HL-60 (cell line): ENCODE measurements at regions not wholly inside any gene's neighbourhood (a gene's known extent, or its start where the extent isn't known, plus 50 kb on each side); places are given as distances from the start of the nearest gene placed in this dataset.

Experiments used
- DNase-seq, 2 experiments: peaks; one replicate each; pipeline ENCODE4 v3.0.0-alpha.2; 2010 to 2020; ENCODE audit warnings: low read depth in 1 of 2, low spot score in 1 of 2
- H3K27ac ChIP-seq: fragments of 250-450 bp; sonication (Bioruptor Pico); replicated peaks from 2 replicates; pipeline ENCODE4 v1.5.1; 2020; ENCODE audit warnings: mild to moderate bottlenecking, moderate library complexity
- H3K27me3 ChIP-seq: fragments of 250-450 bp; sonication (Bioruptor Pico); 2 replicates; pipeline ENCODE4 v1.5.1; 2021; ENCODE audit warnings: mild to moderate bottlenecking, moderate library complexity; ENCODE audit not compliant: insufficient read depth, poor library complexity, severe bottlenecking
- H3K4me3 ChIP-seq: replicated peaks from 2 replicates; pipeline ENCODE4 v1.5.1; 2011; ENCODE audit warnings: mild to moderate bottlenecking, control low read depth, low read length; ENCODE audit not compliant: insufficient read depth
- CTCF ChIP-seq: IDR thresholded peaks from one replicate; pipeline ENCODE4 v1.5.1; 2011; ENCODE audit warnings: low read length, control low read depth, inconsistent platforms; ENCODE audit not compliant: insufficient read depth
- GABPA ChIP-seq: IDR thresholded peaks from 2 replicates; pipeline ENCODE4 v1.6.1; 2012; ENCODE audit warnings: low read depth
- POLR2AphosphoS5 ChIP-seq: IDR thresholded peaks from 2 replicates; pipeline ENCODE4 v1.6.1; 2012; ENCODE audit warnings: low read depth
- REST ChIP-seq: IDR thresholded peaks from 2 replicates; pipeline ENCODE4 v1.6.1; 2012; ENCODE audit warnings: low read depth; ENCODE audit not compliant: insufficient replicate concordance
- SPI1 ChIP-seq: IDR thresholded peaks from 2 replicates; pipeline ENCODE4 v1.6.1; 2012; ENCODE audit warnings: low read depth, mild to moderate bottlenecking, borderline replicate concordance

GRCh38 chr5:73344835-73345234 lies 103.7 kb downstream of the FOXD1 start:
- TF ChIP-seq REST (peak; percentile 63), CTCF (no peak)
- no peak overlapping the region for H3K4me3 ChIP-seq
- H3K27me3 ChIP-seq: no peaks in the 10 kb centered on the region
- no peak for DNase-seq
- no peak overlapping the region for H3K27ac ChIP-seq

- Histone ChIP-seq H3K27me3 (no peaks in the 10 kb centered on the region), H3K27ac (no peak overlapping the region)
Measured at GRCh38 chr5:73339711-73340110, 108.9 kb downstream of the FOXD1 start.

GRCh38 chr5:73339051-73339575 lies 109.5 kb downstream of the FOXD1 start:
- no peaks in the 10 kb centered on the region for H3K27me3 ChIP-seq
- TF ChIP-seq REST: no peak
- no peak for TF ChIP-seq CTCF
- TF ChIP-seq SPI1: no peak
- no peak for TF ChIP-seq POLR2AphosphoS5
- TF ChIP-seq GABPA: no peak
- no peak overlapping the region for H3K27ac ChIP-seq
- no peak for DNase-seq
- no peak overlapping the region for H3K4me3 ChIP-seq

More at GRCh38 chr5:73339711-73340110, 108.9 kb downstream of the FOXD1 start:
- no peak for DNase-seq
- H3K4me3 ChIP-seq: no peak overlapping the region
- no peak for TF ChIP-seq POLR2AphosphoS5
- TF ChIP-seq REST: no peak
- TF ChIP-seq CTCF: no peak
- no peak for TF ChIP-seq SPI1
- TF ChIP-seq GABPA: no peak
